GM12878 (cell line): ENCODE measurements at regions not wholly inside any gene's neighbourhood (a gene's known extent, or its start where the extent isn't known, plus 50 kb on each side); places are given as distances from the start of the nearest gene placed in this dataset.
"Not testable (repeated sequence)": the region's sequence is repeated elsewhere in the genome, so short reads cannot be mapped to it uniquely, and the experiment has no call there.

Source experiments
- ATAC-seq: fragments of 200-7000 bp; cut with Tn5 transposase; 3 replicates; pipeline ENCODE4 v1.9.1; 2020; ENCODE audit warnings: mild to moderate bottlenecking, moderate library complexity
- BruUV-seq: library from RNA; stranded (reverse); fragments of 400-500 nt; replicated peaks from 2 replicates; lab custom pipeline; 2021; lab: Mats Ljungman, UMichigan
- CTCF ChIA-PET: fragments of 300-600 bp; sonication (Branson Sonifier 250); formaldehyde crosslinking; extraction: SDS; loops from one replicate; lab custom pipeline; 2021; ENCODE audit warnings: inconsistent platforms; lab: Yijun Ruan, JAX
- POLR2A ChIA-PET: fragments of 350-600 bp; formaldehyde crosslinking; extraction: SDS; loops from one replicate; lab custom pipeline; 2021; ENCODE audit warnings: inconsistent platforms; lab: Charles Lee
- RAD21 ChIA-PET: fragments of 300-600 bp; sonication (Branson Sonifier 250); formaldehyde crosslinking; loops from one replicate; lab custom pipeline; 2023; ENCODE audit warnings: antibody characterized with exemption; ENCODE audit not compliant: unreplicated experiment; lab: Charles Lee
- SMC1A ChIA-PET: fragments of 300-600 bp; sonication (Branson Sonifier 250); formaldehyde crosslinking; loops from one replicate; lab custom pipeline; 2023; ENCODE audit not compliant: unreplicated experiment, uncharacterized antibody; lab: Charles Lee
- DNase-seq: peaks from one replicate; pipeline ENCODE4 v3.0.0-alpha.2; 2011; ENCODE audit warnings: low read depth, low spot score
- FAIRE-seq: peaks from 3 replicates; lab custom pipeline; 2011; peaks lifted over from hg19 to GRCh38; lab: Jason Lieb, UNC
- H2AFZ ChIP-seq: 2 replicates; pipeline ENCODE4 v1.6.0; 2011; ENCODE audit warnings: low read depth, low read length, control low read depth; ENCODE audit not compliant: control insufficient read depth
- H3K27ac ChIP-seq: 2 replicates; pipeline ENCODE4 v1.5.1; 2011; ENCODE audit warnings: control low read depth; ENCODE audit not compliant: control insufficient read depth, insufficient read depth
- H3K27me3 ChIP-seq, 2 experiments: replicated peaks in 1 of 2; 2 replicates each; pipeline versions ENCODE4 v1.6.0 to v1.6.1; 2011; ENCODE audit warnings: low read length in 1 of 2; ENCODE audit not compliant: control insufficient read depth in 2 of 2, insufficient read depth in 2 of 2
- H3K36me3 ChIP-seq, 2 experiments: 2 replicates each; pipeline ENCODE4 v1.5.1; 2011; ENCODE audit warnings: low read length in 1 of 2; ENCODE audit not compliant: control insufficient read depth in 2 of 2, insufficient read depth in 2 of 2
- H3K4me1 ChIP-seq: 2 replicates; pipeline ENCODE4 v1.6.1; 2011; ENCODE audit warnings: mild to moderate bottlenecking, low read length, moderate library complexity, mixed read lengths; ENCODE audit not compliant: control insufficient read depth, insufficient read depth
- H3K4me2 ChIP-seq: 2 replicates; pipeline ENCODE4 v1.6.0; 2011; ENCODE audit warnings: control low read depth; ENCODE audit not compliant: control insufficient read depth, insufficient read depth
- H3K4me3 ChIP-seq: fragments of 200-600 bp; sonication (generic); 2 replicates; pipeline ENCODE4 v1.5.1; 2016
- H3K79me2 ChIP-seq: 2 replicates; pipeline ENCODE4 v1.6.0; 2011; ENCODE audit warnings: low read length; ENCODE audit not compliant: control insufficient read depth, insufficient read depth
- H3K9ac ChIP-seq: 2 replicates; pipeline ENCODE4 v1.8.0; 2011; ENCODE audit warnings: low read length, control low read depth, mixed read lengths; ENCODE audit not compliant: control insufficient read depth, insufficient read depth
- H3K9me3 ChIP-seq: replicated peaks from 3 replicates; pipeline ENCODE4 v1.5.1; 2011; ENCODE audit warnings: mild to moderate bottlenecking, low read length; ENCODE audit not compliant: control insufficient read depth, insufficient read depth
- H4K20me1 ChIP-seq: 2 replicates; pipeline ENCODE4 v1.6.0; 2011; ENCODE audit not compliant: control insufficient read depth, insufficient read depth
- GABPA ChIP-seq: IDR thresholded peaks from 2 replicates; pipeline ENCODE4 v1.6.1; 2014; ENCODE audit warnings: antibody characterized with exemption, low read depth, mild to moderate bottlenecking, inconsistent platforms
- NR2F1 ChIP-seq: fragments of 450-650 bp; conservative IDR thresholded peaks from 2 replicates; pipeline ENCODE4 v1.6.1; 2017; ENCODE audit warnings: mild to moderate bottlenecking
- PBX3 ChIP-seq: IDR thresholded peaks from 2 replicates; pipeline ENCODE4 v1.6.1; 2011; ENCODE audit warnings: mild to moderate bottlenecking, low read depth, low read length, moderate library complexity; ENCODE audit not compliant: insufficient replicate concordance
- SIN3A ChIP-seq: IDR thresholded peaks from 2 replicates; pipeline ENCODE4 v1.6.1; 2012; ENCODE audit warnings: low read depth, low read length, improper control_type of control experiment
- STAT1 ChIP-seq: fragments of 450-650 bp; conservative IDR thresholded peaks from 2 replicates; pipeline ENCODE4 v1.6.1; 2014; ENCODE audit warnings: antibody characterized with exemption, mild to moderate bottlenecking
- WGBS: methylation state at CpG from one replicate; pipeline ENCODE4 v1.1.6; 2016; ENCODE audit warnings: low lambda C conversion rate; ENCODE audit not compliant: insufficient replicate concordance, insufficient coverage; ENCODE audit errors: missing lambda C conversion rate; 5-methylcytosine and 5-hydroxymethylcytosine counted together
- in situ Hi-C: fragments of 300-500 bp; cut with MboI; formaldehyde crosslinking; loops from 9 replicates; pipeline ENCODE4 v1.14.3; 2018; ENCODE audit warnings: mixed read lengths
- intact Hi-C: fragments of 100-400 bp; cut with micrococcal nuclease; formaldehyde crosslinking; loops from one replicate; pipeline ENCODE4 v1.14.2; 2022; ENCODE audit not compliant: unreplicated experiment
- TF ChIP-seq, protein P1 (sequence below), 3 experiments: IDR thresholded peaks in 2 of 3; conservative IDR thresholded peaks in 1 of 3; 2 replicates each; pipeline ENCODE4 v1.5.1; 2011; ENCODE audit warnings: low read depth in 3 of 3, low read length in 3 of 3, mild to moderate bottlenecking in 3 of 3, control low read depth in 2 of 3, moderate library complexity in 2 of 3, inconsistent platforms in 1 of 3, mixed read lengths in 1 of 3; ENCODE audit not compliant: control insufficient read depth in 2 of 3, insufficient read depth in 1 of 3; ENCODE audit errors: extremely low read depth in 1 of 3
- TF ChIP-seq, protein P2 (sequence below): fragments of 450-650 bp; IDR thresholded peaks from 2 replicates; pipeline ENCODE4 v1.6.1; 2016; ENCODE audit warnings: mild to moderate bottlenecking

GRCh38 chr6:84825461-84825860, 61.1 kb upstream of the TBX18 start:
- Histone ChIP-seq H2AFZ (no peak overlapping the region), H3K4me1 (no peaks in the 10 kb centered on the region), H3K36me3 (no peaks in the 10 kb centered on the region), H4K20me1 (no peaks in the 10 kb centered on the region), H3K9ac (no peak overlapping the region), H3K79me2 (no peaks in the 10 kb centered on the region), H3K9me3 (no peaks in the 10 kb centered on the region), H3K27me3 (no peaks in the 10 kb centered on the region), H3K4me2 (no peak overlapping the region), H3K27ac (no peak overlapping the region), H3K4me3 (no peak overlapping the region)
- SMC1A ChIA-PET: interaction anchor here (1.1 kb wide), 1 partner anchor 8 kb away, joined by 3 read pairs; no protein-coding TSS in a partner anchor
- intact Hi-C loops (no loop called here), in situ Hi-C loops (no loop called here)
- WGBS: 5% methylated on average over 1 of the region's 1 CpG
- DNase-seq: no peak
- CTCF ChIA-PET: no interaction called here
- no peak for TF ChIP-seq PBX3
- no peak for TF ChIP-seq GABPA
- no peak for TF ChIP-seq NR2F1
- TF ChIP-seq STAT1: no peak
- no peak for TF ChIP-seq SIN3A
- TF ChIP-seq, protein P1, sequence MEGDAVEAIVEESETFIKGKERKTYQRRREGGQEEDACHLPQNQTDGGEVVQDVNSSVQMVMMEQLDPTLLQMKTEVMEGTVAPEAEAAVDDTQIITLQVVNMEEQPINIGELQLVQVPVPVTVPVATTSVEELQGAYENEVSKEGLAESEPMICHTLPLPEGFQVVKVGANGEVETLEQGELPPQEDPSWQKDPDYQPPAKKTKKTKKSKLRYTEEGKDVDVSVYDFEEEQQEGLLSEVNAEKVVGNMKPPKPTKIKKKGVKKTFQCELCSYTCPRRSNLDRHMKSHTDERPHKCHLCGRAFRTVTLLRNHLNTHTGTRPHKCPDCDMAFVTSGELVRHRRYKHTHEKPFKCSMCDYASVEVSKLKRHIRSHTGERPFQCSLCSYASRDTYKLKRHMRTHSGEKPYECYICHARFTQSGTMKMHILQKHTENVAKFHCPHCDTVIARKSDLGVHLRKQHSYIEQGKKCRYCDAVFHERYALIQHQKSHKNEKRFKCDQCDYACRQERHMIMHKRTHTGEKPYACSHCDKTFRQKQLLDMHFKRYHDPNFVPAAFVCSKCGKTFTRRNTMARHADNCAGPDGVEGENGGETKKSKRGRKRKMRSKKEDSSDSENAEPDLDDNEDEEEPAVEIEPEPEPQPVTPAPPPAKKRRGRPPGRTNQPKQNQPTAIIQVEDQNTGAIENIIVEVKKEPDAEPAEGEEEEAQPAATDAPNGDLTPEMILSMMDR (IDR thresholded peaks at IDR 0.05 in 2 of 3, conservative IDR thresholded peaks at IDR 0.05 in 1 of 3; ENCODE audit: control insufficient read depth in 2 of 3, extremely low read depth in 1 of 3, insufficient read depth in 1 of 3, low read depth in 3 of 3, low read length in 3 of 3): no peak
- TF ChIP-seq, protein P2, sequence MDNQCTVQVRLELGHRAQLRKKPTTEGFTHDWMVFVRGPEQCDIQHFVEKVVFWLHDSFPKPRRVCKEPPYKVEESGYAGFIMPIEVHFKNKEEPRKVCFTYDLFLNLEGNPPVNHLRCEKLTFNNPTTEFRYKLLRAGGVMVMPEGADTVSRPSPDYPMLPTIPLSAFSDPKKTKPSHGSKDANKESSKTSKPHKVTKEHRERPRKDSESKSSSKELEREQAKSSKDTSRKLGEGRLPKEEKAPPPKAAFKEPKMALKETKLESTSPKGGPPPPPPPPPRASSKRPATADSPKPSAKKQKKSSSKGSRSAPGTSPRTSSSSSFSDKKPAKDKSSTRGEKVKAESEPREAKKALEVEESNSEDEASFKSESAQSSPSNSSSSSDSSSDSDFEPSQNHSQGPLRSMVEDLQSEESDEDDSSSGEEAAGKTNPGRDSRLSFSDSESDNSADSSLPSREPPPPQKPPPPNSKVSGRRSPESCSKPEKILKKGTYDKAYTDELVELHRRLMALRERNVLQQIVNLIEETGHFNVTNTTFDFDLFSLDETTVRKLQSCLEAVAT: no peak
- POLR2A ChIA-PET: no interaction called here
- RAD21 ChIA-PET: interaction anchor here (0.7 kb wide), 1 partner anchor 404 kb away, joined by 3 read pairs; no protein-coding TSS in a partner anchor
- no TSS peak for BruUV-seq
- no peak for FAIRE-seq
- ATAC-seq: no peak

DNA sequence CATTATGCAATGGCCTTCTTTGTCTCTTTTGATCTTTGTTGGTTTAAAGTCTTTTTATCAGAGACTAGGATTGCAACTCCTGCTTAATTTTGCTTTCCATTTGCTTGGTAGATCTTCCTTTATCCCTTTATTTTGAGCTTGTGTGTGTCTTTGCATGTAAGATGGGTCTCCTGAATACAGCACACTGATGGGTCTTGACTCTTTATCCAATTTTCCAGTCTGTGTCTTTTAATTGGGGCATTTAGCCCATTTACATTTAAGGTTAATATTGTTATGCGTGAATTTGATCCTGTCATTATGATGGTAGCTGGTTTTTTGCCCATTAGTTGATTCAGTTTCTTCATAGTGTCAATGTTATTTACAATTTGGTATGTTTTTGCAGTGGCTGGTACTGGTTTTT, 56.9 kb upstream of the TBX18 start:
- H3K4me1 ChIP-seq, H3K27me3 ChIP-seq, H2AFZ ChIP-seq, H3K4me2 ChIP-seq, H3K79me2 ChIP-seq, H3K9ac ChIP-seq, H4K20me1 ChIP-seq, DNase-seq, H3K9me3 ChIP-seq, H3K4me3 ChIP-seq, in situ Hi-C loops, FAIRE-seq, CTCF ChIA-PET, H3K36me3 ChIP-seq, ATAC-seq, BruUV-seq, POLR2A ChIA-PET, H3K27ac ChIP-seq, RAD21 ChIA-PET, intact Hi-C loops: not testable (repeated sequence)
- 0% methylated on average over 1 of the region's 1 CpG for WGBS
- SMC1A ChIA-PET: interaction anchor here (1.1 to 1.2 kb wide), 2 partner anchors 14 to 399 kb away, joined by 3 read pairs; no protein-coding TSS in a partner anchor
